HCT116 (cell line): ENCODE measurements at regions not wholly inside any gene's neighbourhood (a gene's known extent, or its start where the extent isn't known, plus 50 kb on each side); places are given as distances from the start of the nearest gene placed in this dataset.

Experiments used
- EZH2 ChIP-seq: fragments of 200-600 bp; sonication (generic); IDR thresholded peaks from 2 replicates; pipeline ENCODE4 v1.6.1; 2017; ENCODE audit warnings: antibody characterized with exemption, mixed run types
- POLR2A ChIP-seq: IDR thresholded peaks from 2 replicates; pipeline ENCODE4 v1.7.0; 2011; ENCODE audit warnings: borderline replicate concordance; ENCODE audit not compliant: insufficient read depth, insufficient read length; ENCODE audit errors: extremely low read depth
- TF ChIP-seq, protein P1 (sequence below): IDR thresholded peaks from 2 replicates; pipeline ENCODE4 v1.6.1; 2012

DNA sequence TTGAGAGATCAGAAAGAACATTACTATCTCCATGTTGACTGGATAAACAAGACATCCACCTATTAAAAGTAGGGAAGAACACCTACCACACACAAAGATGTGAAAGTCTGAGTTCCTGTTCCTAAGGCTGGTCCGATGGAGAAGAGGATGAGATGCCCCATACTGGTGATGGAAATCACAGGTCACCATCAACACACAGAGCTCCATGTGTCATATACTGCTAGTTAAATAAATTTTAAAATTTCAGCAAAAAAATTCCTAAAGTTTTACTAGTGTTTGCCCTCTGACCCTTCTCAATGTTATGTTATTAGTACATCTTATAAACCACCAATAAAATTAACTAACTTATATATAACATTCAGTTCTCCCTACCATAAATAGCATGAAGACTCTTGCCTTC is 59.1 kb downstream of the KCNA5 start:
- TF ChIP-seq EZH2 (no peak), POLR2A (no peak)
- TF ChIP-seq, protein P1, sequence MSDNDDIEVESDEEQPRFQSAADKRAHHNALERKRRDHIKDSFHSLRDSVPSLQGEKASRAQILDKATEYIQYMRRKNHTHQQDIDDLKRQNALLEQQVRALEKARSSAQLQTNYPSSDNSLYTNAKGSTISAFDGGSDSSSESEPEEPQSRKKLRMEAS: no peak
